GM23338 (cell line): ENCODE measurements at regions not wholly inside any gene's neighbourhood (a gene's known extent, or its start where the extent isn't known, plus 50 kb on each side); places are given as distances from the start of the nearest gene placed in this dataset.

Experiments
- ATAC-seq: fragments of 200-7000 bp; cut with Tn5 transposase; 3 replicates; pipeline ENCODE4 v1.9.1; 2020
- DNase-seq: peaks from one replicate; pipeline ENCODE4 v3.0.0-alpha.2; 2015; ENCODE audit warnings: low spot score
- H2AFZ ChIP-seq: fragments of 200-600 bp; sonication (generic); 2 replicates; pipeline ENCODE4 v1.8.0; 2016; ENCODE audit warnings: antibody characterized with exemption, mild to moderate bottlenecking, moderate library complexity
- H3F3A ChIP-seq: fragments of 200-600 bp; sonication (generic); replicated peaks from 2 replicates; pipeline ENCODE4 v1.8.0; 2017; ENCODE audit warnings: antibody characterized with exemption, mixed run types, low read depth
- H3K27ac ChIP-seq: fragments of 200-600 bp; sonication (generic); 2 replicates; pipeline ENCODE4 v1.6.1; 2016; ENCODE audit warnings: low read depth
- H3K27me3 ChIP-seq: fragments of 200-600 bp; sonication (generic); 2 replicates; pipeline ENCODE4 v1.8.0; 2016; ENCODE audit warnings: mild to moderate bottlenecking, mixed run types, moderate library complexity; ENCODE audit not compliant: insufficient read depth
- H3K36me3 ChIP-seq: fragments of 200-600 bp; sonication (generic); 2 replicates; pipeline ENCODE4 v1.8.0; 2016; ENCODE audit warnings: mild to moderate bottlenecking; ENCODE audit not compliant: insufficient read depth
- H3K4me1 ChIP-seq: fragments of 200-600 bp; sonication (generic); 2 replicates; pipeline ENCODE4 v1.8.0; 2016; ENCODE audit warnings: mild to moderate bottlenecking, moderate library complexity; ENCODE audit not compliant: insufficient read depth
- H3K4me2 ChIP-seq: fragments of 200-600 bp; sonication (generic); 2 replicates; pipeline ENCODE4 v1.7.1; 2017; ENCODE audit warnings: mixed run types
- H3K4me3 ChIP-seq: fragments of 200-600 bp; sonication (generic); 2 replicates; pipeline ENCODE4 v1.6.1; 2016; ENCODE audit warnings: mixed run types
- H3K79me2 ChIP-seq: fragments of 200-600 bp; sonication (generic); replicated peaks from 2 replicates; pipeline ENCODE4 v1.8.0; 2017; ENCODE audit warnings: mild to moderate bottlenecking; ENCODE audit not compliant: insufficient read depth
- H3K9me2 ChIP-seq: fragments of 200-600 bp; sonication (generic); 2 replicates; pipeline ENCODE4 v1.8.0; 2017; ENCODE audit not compliant: insufficient read depth
- H4K20me1 ChIP-seq: fragments of 200-600 bp; sonication (generic); replicated peaks from 2 replicates; pipeline ENCODE4 v1.8.0; 2017; ENCODE audit warnings: mild to moderate bottlenecking; ENCODE audit not compliant: insufficient read depth
- H3K27ac Mint-ChIP-seq: 2 replicates; pipeline ENCODE4 v1.8.0; 2020; ENCODE audit warnings: inconsistent platforms, mild to moderate bottlenecking, moderate library complexity, mixed read lengths
- H3K27me3 Mint-ChIP-seq: 3 replicates; pipeline ENCODE4 v1.8.0; 2022; ENCODE audit warnings: low read depth, mild to moderate bottlenecking, moderate library complexity, mixed read lengths, inconsistent platforms; ENCODE audit not compliant: insufficient read depth, poor library complexity
- H3K36me3 Mint-ChIP-seq: 3 replicates; pipeline ENCODE4 v1.8.0; 2021; ENCODE audit warnings: low read depth, mild to moderate bottlenecking, inconsistent platforms, moderate library complexity, mixed read lengths
- H3K4me1 Mint-ChIP-seq: 3 replicates; pipeline ENCODE4 v1.8.0; 2020; ENCODE audit warnings: mild to moderate bottlenecking, inconsistent platforms, mixed read lengths
- H3K4me3 Mint-ChIP-seq: 3 replicates; pipeline ENCODE4 v1.8.0; 2021; ENCODE audit warnings: moderate library complexity, mild to moderate bottlenecking, inconsistent platforms, mixed read lengths
- H3K9me3 Mint-ChIP-seq: 3 replicates; pipeline ENCODE4 v1.8.0; 2020; ENCODE audit warnings: moderate library complexity, mild to moderate bottlenecking, inconsistent platforms, mixed read lengths
- CREB1 ChIP-seq: fragments of 250-450 bp; sonication (Bioruptor Pico); IDR thresholded peaks from 2 replicates; pipeline ENCODE4 v1.5.0; 2020; ENCODE audit warnings: low read depth, mild to moderate bottlenecking, moderate library complexity
- EZH2 ChIP-seq: fragments of 200-600 bp; sonication (generic); IDR thresholded peaks from one replicate; pipeline ENCODE4 v1.8.0; 2017; ENCODE audit warnings: antibody characterized with exemption, mild to moderate bottlenecking, low read depth; ENCODE audit not compliant: unreplicated experiment
- EZH2phosphoT487 ChIP-seq: fragments of 200-600 bp; sonication (generic); IDR thresholded peaks from one replicate; pipeline ENCODE4 v1.8.1; 2018; ENCODE audit warnings: antibody characterized with exemption; ENCODE audit not compliant: unreplicated experiment
- JUNB ChIP-seq: IDR thresholded peaks from one replicate; pipeline ENCODE4 v1.6.1; 2016; ENCODE audit warnings: antibody characterized with exemption; ENCODE audit not compliant: unreplicated experiment
- NANOG ChIP-seq: IDR thresholded peaks from 2 replicates; pipeline ENCODE4 v1.6.1; 2016; ENCODE audit warnings: antibody characterized with exemption, borderline replicate concordance
- POLR2AphosphoS5 ChIP-seq: IDR thresholded peaks from 2 replicates; pipeline ENCODE4 v1.6.1; 2016; ENCODE audit warnings: antibody characterized with exemption, low read depth
- STAT1 ChIP-seq: IDR thresholded peaks from one replicate; pipeline ENCODE4 v1.6.1; 2016; ENCODE audit warnings: antibody characterized with exemption; ENCODE audit not compliant: unreplicated experiment
- ZNF114 ChIP-seq: fragments of 250-450 bp; sonication (Bioruptor Pico); IDR thresholded peaks from 2 replicates; pipeline ENCODE4 v1.5.0; 2020; ENCODE audit warnings: mild to moderate bottlenecking, moderate library complexity
- ZNF331 ChIP-seq: fragments of 250-450 bp; sonication (Bioruptor Pico); IDR thresholded peaks from 2 replicates; pipeline ENCODE4 v1.5.0; 2020; ENCODE audit warnings: low read depth, mild to moderate bottlenecking, moderate library complexity
- TF ChIP-seq, protein P1 (sequence below): IDR thresholded peaks from 2 replicates; pipeline ENCODE4 v1.6.1; 2016; ENCODE audit warnings: antibody characterized with exemption
- TF ChIP-seq, protein P2 (sequence below): fragments of 250-450 bp; sonication (Bioruptor Pico); IDR thresholded peaks from 2 replicates; pipeline ENCODE4 v1.5.0; 2020; ENCODE audit warnings: mild to moderate bottlenecking, moderate library complexity
- TF ChIP-seq, protein P3 (sequence below): IDR thresholded peaks from one replicate; pipeline ENCODE4 v1.6.1; 2018; ENCODE audit warnings: antibody characterized with exemption; ENCODE audit not compliant: unreplicated experiment
- TF ChIP-seq, protein P4 (sequence below), 2 experiments: fragments of 200-600 bp in 1 of 2; sonication (generic) in 1 of 2; conservative IDR thresholded peaks; 2 replicates each; pipeline versions ENCODE4 v1.5.1 to v1.6.1; 2016 to 2017; ENCODE audit warnings: antibody characterized with exemption in 2 of 2, low read depth in 2 of 2, mild to moderate bottlenecking in 2 of 2, moderate library complexity in 1 of 2

DNA sequence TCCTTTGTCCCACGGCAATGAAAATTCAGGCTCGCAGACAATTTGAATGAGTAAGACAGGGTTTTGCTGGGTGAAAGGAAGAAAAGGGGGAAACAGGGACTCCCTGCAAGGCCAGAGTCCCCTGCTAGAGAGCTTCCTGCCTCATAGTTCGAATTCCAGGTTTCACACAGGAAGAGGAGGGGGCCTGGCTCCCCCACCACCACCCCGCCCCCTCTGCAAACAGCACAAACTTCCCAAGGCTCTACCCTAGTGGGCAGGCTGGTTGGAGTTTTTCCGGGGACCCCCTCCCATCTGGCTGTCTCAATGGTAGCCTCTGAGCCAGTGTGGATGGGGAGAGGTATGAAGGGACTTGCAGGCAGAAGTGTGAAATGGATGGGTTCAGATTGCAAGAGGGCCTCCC, 57.4 kb upstream of the NEBL start:
- Histone ChIP-seq H3K79me2 (no peaks in the 10 kb centered on the region), H3K4me1 (peaks cover 11% of the 10 kb centered on the region), H4K20me1 (no peaks in the 10 kb centered on the region), H3K36me3 (0 out of 2 replicates have a peak, but pooled peaks cover 6% of the 10 kb centered on the region), H2AFZ (no peak overlapping the region), H3K9me2 (no peaks in the 10 kb centered on the region), H3K27me3 (no peaks in the 10 kb centered on the region), H3K4me2 (no peak overlapping the region), H3F3A (no peaks in the 10 kb centered on the region), H3K4me3 (no peak overlapping the region), H3K27ac (no peak overlapping the region)
- TF ChIP-seq ZNF331 (CRISPR knock-in tag) (no peak), JUNB (no peak), NANOG (no peak), CREB1 (CRISPR knock-in tag) (no peak), ZNF114 (CRISPR knock-in tag) (no peak), EZH2 (no peak), POLR2AphosphoS5 (no peak), EZH2phosphoT487 (no peak), STAT1 (no peak)
- TF ChIP-seq, protein P1, sequence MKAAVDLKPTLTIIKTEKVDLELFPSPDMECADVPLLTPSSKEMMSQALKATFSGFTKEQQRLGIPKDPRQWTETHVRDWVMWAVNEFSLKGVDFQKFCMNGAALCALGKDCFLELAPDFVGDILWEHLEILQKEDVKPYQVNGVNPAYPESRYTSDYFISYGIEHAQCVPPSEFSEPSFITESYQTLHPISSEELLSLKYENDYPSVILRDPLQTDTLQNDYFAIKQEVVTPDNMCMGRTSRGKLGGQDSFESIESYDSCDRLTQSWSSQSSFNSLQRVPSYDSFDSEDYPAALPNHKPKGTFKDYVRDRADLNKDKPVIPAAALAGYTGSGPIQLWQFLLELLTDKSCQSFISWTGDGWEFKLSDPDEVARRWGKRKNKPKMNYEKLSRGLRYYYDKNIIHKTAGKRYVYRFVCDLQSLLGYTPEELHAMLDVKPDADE, result no peak
- TF ChIP-seq, protein P2, sequence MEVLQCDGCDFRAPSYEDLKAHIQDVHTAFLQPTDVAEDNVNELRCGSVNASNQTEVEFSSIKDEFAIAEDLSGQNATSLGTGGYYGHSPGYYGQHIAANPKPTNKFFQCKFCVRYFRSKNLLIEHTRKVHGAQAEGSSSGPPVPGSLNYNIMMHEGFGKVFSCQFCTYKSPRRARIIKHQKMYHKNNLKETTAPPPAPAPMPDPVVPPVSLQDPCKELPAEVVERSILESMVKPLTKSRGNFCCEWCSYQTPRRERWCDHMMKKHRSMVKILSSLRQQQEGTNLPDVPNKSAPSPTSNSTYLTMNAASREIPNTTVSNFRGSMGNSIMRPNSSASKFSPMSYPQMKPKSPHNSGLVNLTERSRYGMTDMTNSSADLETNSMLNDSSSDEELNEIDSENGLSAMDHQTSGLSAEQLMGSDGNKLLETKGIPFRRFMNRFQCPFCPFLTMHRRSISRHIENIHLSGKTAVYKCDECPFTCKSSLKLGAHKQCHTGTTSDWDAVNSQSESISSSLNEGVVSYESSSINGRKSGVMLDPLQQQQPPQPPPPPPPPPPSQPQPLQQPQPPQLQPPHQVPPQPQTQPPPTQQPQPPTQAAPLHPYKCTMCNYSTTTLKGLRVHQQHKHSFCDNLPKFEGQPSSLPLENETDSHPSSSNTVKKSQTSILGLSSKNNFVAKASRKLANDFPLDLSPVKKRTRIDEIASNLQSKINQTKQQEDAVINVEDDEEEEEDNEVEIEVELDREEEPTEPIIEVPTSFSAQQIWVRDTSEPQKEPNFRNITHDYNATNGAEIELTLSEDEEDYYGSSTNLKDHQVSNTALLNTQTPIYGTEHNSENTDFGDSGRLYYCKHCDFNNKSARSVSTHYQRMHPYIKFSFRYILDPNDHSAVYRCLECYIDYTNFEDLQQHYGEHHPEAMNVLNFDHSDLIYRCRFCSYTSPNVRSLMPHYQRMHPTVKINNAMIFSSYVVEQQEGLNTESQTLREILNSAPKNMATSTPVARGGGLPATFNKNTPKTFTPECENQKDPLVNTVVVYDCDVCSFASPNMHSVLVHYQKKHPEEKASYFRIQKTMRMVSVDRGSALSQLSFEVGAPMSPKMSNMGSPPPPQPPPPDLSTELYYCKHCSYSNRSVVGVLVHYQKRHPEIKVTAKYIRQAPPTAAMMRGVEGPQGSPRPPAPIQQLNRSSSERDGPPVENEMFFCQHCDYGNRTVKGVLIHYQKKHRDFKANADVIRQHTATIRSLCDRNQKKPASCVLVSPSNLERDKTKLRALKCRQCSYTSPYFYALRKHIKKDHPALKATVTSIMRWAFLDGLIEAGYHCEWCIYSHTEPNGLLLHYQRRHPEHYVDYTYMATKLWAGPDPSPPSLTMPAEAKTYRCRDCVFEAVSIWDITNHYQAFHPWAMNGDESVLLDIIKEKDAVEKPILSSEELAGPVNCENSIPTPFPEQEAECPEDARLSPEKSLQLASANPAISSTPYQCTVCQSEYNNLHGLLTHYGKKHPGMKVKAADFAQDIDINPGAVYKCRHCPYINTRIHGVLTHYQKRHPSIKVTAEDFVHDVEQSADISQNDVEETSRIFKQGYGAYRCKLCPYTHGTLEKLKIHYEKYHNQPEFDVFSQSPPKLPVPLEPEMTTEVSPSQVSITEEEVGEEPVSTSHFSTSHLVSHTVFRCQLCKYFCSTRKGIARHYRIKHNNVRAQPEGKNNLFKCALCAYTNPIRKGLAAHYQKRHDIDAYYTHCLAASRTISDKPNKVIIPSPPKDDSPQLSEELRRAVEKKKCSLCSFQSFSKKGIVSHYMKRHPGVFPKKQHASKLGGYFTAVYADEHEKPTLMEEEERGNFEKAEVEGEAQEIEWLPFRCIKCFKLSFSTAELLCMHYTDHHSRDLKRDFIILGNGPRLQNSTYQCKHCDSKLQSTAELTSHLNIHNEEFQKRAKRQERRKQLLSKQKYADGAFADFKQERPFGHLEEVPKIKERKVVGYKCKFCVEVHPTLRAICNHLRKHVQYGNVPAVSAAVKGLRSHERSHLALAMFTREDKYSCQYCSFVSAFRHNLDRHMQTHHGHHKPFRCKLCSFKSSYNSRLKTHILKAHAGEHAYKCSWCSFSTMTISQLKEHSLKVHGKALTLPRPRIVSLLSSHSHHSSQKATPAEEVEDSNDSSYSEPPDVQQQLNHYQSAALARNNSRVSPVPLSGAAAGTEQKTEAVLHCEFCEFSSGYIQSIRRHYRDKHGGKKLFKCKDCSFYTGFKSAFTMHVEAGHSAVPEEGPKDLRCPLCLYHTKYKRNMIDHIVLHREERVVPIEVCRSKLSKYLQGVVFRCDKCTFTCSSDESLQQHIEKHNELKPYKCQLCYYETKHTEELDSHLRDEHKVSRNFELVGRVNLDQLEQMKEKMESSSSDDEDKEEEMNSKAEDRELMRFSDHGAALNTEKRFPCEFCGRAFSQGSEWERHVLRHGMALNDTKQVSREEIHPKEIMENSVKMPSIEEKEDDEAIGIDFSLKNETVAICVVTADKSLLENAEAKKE, result no peak
- TF ChIP-seq, protein P3, sequence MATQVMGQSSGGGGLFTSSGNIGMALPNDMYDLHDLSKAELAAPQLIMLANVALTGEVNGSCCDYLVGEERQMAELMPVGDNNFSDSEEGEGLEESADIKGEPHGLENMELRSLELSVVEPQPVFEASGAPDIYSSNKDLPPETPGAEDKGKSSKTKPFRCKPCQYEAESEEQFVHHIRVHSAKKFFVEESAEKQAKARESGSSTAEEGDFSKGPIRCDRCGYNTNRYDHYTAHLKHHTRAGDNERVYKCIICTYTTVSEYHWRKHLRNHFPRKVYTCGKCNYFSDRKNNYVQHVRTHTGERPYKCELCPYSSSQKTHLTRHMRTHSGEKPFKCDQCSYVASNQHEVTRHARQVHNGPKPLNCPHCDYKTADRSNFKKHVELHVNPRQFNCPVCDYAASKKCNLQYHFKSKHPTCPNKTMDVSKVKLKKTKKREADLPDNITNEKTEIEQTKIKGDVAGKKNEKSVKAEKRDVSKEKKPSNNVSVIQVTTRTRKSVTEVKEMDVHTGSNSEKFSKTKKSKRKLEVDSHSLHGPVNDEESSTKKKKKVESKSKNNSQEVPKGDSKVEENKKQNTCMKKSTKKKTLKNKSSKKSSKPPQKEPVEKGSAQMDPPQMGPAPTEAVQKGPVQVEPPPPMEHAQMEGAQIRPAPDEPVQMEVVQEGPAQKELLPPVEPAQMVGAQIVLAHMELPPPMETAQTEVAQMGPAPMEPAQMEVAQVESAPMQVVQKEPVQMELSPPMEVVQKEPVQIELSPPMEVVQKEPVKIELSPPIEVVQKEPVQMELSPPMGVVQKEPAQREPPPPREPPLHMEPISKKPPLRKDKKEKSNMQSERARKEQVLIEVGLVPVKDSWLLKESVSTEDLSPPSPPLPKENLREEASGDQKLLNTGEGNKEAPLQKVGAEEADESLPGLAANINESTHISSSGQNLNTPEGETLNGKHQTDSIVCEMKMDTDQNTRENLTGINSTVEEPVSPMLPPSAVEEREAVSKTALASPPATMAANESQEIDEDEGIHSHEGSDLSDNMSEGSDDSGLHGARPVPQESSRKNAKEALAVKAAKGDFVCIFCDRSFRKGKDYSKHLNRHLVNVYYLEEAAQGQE, result no peak
- TF ChIP-seq, protein P4, sequence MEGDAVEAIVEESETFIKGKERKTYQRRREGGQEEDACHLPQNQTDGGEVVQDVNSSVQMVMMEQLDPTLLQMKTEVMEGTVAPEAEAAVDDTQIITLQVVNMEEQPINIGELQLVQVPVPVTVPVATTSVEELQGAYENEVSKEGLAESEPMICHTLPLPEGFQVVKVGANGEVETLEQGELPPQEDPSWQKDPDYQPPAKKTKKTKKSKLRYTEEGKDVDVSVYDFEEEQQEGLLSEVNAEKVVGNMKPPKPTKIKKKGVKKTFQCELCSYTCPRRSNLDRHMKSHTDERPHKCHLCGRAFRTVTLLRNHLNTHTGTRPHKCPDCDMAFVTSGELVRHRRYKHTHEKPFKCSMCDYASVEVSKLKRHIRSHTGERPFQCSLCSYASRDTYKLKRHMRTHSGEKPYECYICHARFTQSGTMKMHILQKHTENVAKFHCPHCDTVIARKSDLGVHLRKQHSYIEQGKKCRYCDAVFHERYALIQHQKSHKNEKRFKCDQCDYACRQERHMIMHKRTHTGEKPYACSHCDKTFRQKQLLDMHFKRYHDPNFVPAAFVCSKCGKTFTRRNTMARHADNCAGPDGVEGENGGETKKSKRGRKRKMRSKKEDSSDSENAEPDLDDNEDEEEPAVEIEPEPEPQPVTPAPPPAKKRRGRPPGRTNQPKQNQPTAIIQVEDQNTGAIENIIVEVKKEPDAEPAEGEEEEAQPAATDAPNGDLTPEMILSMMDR (conservative IDR thresholded peaks at IDR 0.05; ENCODE audit: low read depth in 2 of 2), result no peak
- Mint-ChIP-seq H3K27ac (no peak overlapping the region), H3K36me3 (peaks cover 22% of the 10 kb centered on the region; the same call in 2 of the 3 replicates), H3K4me3 (no peak overlapping the region), H3K27me3 (no peaks in the 10 kb centered on the region), H3K9me3 (peaks cover 23% of the 10 kb centered on the region), H3K4me1 (peaks cover 10% of the 10 kb centered on the region)
- ATAC-seq, result peak; percentile 81
- peak; percentile 29 for DNase-seq
